GM06990 (cell line): ENCODE measurements at regions not wholly inside any gene's neighbourhood (a gene's known extent, or its start where the extent isn't known, plus 50 kb on each side); places are given as distances from the start of the nearest gene placed in this dataset.

Source experiments
- DNase-seq: peaks from one replicate; pipeline ENCODE4 v3.0.0-alpha.2; 2011; ENCODE audit not compliant: insufficient read length; ENCODE audit errors: extremely low read depth
- H3K27me3 ChIP-seq: replicated peaks from 2 replicates; pipeline ENCODE4 v1.6.0; 2011; ENCODE audit warnings: low read length; ENCODE audit not compliant: control insufficient read depth, insufficient read depth
- H3K36me3 ChIP-seq: 2 replicates; pipeline ENCODE4 v1.5.1; 2011; ENCODE audit warnings: low read length; ENCODE audit not compliant: control insufficient read depth, insufficient read depth
- H3K4me3 ChIP-seq: replicated peaks from 2 replicates; pipeline ENCODE4 v1.5.1; 2011; ENCODE audit warnings: low read depth, mild to moderate bottlenecking, control low read depth, low read length
- TF ChIP-seq, protein P1 (sequence below): IDR thresholded peaks from 2 replicates; pipeline ENCODE4 v1.5.1; 2011; ENCODE audit warnings: low read length, control low read depth, mild to moderate bottlenecking, inconsistent platforms; ENCODE audit not compliant: insufficient read depth, poor library complexity, severe bottlenecking

- Histone ChIP-seq H3K4me3 (no peak overlapping the region), H3K36me3 (no peaks in the 10 kb centered on the region), H3K27me3 (no peaks in the 10 kb centered on the region)
- DNase-seq = no peak
- TF ChIP-seq, protein P1, sequence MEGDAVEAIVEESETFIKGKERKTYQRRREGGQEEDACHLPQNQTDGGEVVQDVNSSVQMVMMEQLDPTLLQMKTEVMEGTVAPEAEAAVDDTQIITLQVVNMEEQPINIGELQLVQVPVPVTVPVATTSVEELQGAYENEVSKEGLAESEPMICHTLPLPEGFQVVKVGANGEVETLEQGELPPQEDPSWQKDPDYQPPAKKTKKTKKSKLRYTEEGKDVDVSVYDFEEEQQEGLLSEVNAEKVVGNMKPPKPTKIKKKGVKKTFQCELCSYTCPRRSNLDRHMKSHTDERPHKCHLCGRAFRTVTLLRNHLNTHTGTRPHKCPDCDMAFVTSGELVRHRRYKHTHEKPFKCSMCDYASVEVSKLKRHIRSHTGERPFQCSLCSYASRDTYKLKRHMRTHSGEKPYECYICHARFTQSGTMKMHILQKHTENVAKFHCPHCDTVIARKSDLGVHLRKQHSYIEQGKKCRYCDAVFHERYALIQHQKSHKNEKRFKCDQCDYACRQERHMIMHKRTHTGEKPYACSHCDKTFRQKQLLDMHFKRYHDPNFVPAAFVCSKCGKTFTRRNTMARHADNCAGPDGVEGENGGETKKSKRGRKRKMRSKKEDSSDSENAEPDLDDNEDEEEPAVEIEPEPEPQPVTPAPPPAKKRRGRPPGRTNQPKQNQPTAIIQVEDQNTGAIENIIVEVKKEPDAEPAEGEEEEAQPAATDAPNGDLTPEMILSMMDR = no peak
Measured at GRCh38 chr21:24785033-24785432, 822.2 kb downstream of the MRPL39 start.

GRCh38 chr21:24781146-24781545, 826.1 kb downstream of the MRPL39 start:
- Histone ChIP-seq H3K4me3 (no peak overlapping the region), H3K27me3 (no peaks in the 10 kb centered on the region), H3K36me3 (no peaks in the 10 kb centered on the region)
- TF ChIP-seq, protein P1 = no peak
- no peak for DNase-seq

DNA sequence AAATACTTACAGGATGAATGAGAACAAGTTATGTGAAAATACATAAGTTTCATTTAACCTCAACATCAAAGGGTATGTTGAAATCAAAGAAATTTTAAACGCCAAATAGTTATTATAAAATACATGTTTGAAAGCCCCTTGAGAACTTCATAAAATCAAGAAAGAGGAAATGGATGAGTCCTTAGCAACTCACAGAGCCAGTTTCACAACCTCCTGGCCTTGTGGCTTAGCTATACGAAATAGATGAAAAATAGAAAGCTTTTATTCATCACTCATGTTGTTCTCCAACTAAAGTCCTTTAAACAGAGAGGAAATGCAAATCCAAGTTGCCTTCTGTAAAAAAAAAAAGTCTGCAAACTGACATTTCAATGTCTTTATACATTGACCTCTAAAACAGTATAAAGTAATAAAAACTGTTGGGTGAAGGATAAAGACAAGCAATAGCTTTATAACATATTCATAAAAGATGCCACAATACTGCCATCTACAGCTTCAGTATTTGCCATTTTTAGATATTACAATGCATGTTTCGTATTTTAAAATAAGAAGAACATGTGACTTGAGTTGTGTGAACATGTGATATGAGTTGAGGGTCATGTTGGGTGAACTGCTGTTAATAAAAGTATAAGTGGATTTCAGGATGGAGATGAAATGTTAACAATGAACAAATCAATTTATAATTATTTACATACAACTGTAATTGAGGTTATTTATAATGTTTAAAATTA, 847.8 kb downstream of the MRPL39 start:
- Histone ChIP-seq H3K36me3 (no peaks in the 10 kb centered on the region), H3K27me3 (no peaks in the 10 kb centered on the region), H3K4me3 (no peak overlapping the region)
- no peak for DNase-seq
- TF ChIP-seq, protein P1 = no peak

DNA sequence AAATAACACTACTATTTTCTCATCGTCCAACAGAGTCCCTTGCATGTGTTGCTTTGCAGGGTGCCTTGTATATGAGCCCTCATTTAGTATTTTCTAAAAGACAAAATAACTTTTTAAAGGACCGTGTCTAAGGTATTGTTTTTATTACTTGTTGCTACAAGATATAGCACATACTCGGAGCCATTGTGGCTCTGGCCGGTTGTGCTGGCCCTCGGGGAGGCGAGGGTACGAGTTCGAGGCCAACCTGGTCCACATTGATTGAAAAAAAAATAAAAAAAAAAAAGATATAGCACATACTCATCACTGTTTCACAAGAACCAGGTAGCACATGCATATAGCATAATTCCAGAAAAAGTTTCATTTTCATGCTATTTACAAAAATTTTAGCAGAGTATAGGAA, 869.2 kb downstream of the MRPL39 start:
- no peak for DNase-seq
- TF ChIP-seq, protein P1 = no peak
- Histone ChIP-seq H3K4me3 (no peak overlapping the region), H3K36me3 (no peaks in the 10 kb centered on the region), H3K27me3 (no peaks in the 10 kb centered on the region)

- DNase-seq = no peak
Measured at GRCh38 chr21:24737296-24737850, 869.9 kb downstream of the MRPL39 start.

More at GRCh38 chr21:24737296-24737850, 869.9 kb downstream of the MRPL39 start:
- Histone ChIP-seq H3K4me3 (no peak overlapping the region), H3K27me3 (no peaks in the 10 kb centered on the region), H3K36me3 (no peaks in the 10 kb centered on the region)
- TF ChIP-seq, protein P1 = no peak
